Fibroblast of the aortic adventitia (primary cell): ENCODE measurements at regions not wholly inside any gene's neighbourhood (a gene's known extent, or its start where the extent isn't known, plus 50 kb on each side); places are given as distances from the start of the nearest gene placed in this dataset.
A peak's percentile ranks its signal among the peaks of the same experiment; 100 is the strongest.

Source experiments
- DNase-seq: peaks from one replicate; pipeline ENCODE4 v3.0.0-alpha.2; 2010; ENCODE audit warnings: low read depth
- H3K4me3 ChIP-seq: 2 replicates; pipeline ENCODE4 v1.5.1; 2011; ENCODE audit warnings: low read depth, mild to moderate bottlenecking, control low read depth, low read length, moderate library complexity
- CTCF ChIP-seq: IDR thresholded peaks from 2 replicates; pipeline ENCODE4 v1.5.1; 2011; ENCODE audit warnings: mild to moderate bottlenecking, low read length, control low read depth, inconsistent platforms; ENCODE audit not compliant: insufficient read depth

GRCh38 chr10:6669269-6669859 is 89.3 kb upstream of the PRKCQ start:
- TF ChIP-seq CTCF = peak; percentile 78
- no peak overlapping the region for H3K4me3 ChIP-seq
- DNase-seq = peak; percentile 76

- peak; percentile 38 for DNase-seq
- TF ChIP-seq CTCF = peak; percentile 50
- no peak overlapping the region for H3K4me3 ChIP-seq
Measured at GRCh38 chr10:6667679-6668270, 87.7 kb upstream of the PRKCQ start.

GRCh38 chr10:6667150-6667549 is 87.1 kb upstream of the PRKCQ start:
- no peak for TF ChIP-seq CTCF
- H3K4me3 ChIP-seq = no peak overlapping the region
- no peak for DNase-seq

GRCh38 chr10:6665847-6666246 is 85.8 kb upstream of the PRKCQ start:
- no peak overlapping the region for H3K4me3 ChIP-seq
- no peak for TF ChIP-seq CTCF

GRCh38 chr10:6660460-6660859 is 80.4 kb upstream of the PRKCQ start:
- no peak for TF ChIP-seq CTCF
- DNase-seq = no peak
- H3K4me3 ChIP-seq = no peak overlapping the region

More at GRCh38 chr10:6665847-6666246, 85.8 kb upstream of the PRKCQ start:
- no peak for DNase-seq

GRCh38 chr10:6659451-6659850 is 79.4 kb upstream of the PRKCQ start:
- no peak overlapping the region for H3K4me3 ChIP-seq
- TF ChIP-seq CTCF = no peak
- DNase-seq = no peak

- H3K4me3 ChIP-seq = no peak overlapping the region
- DNase-seq = no peak
- no peak for TF ChIP-seq CTCF
Measured at GRCh38 chr10:6657669-6658068, 77.6 kb upstream of the PRKCQ start.
